Ascending aorta (tissue), 2 donors: ENCODE measurements at regions not wholly inside any gene's neighbourhood (a gene's known extent, or its start where the extent isn't known, plus 50 kb on each side); places are given as distances from the start of the nearest gene placed in this dataset.
"Not testable (repeated sequence)": the region's sequence is repeated elsewhere in the genome, so short reads cannot be mapped to it uniquely, and the experiment has no call there.

Source experiments
- DNase-seq, 2 donors: peaks; one replicate each; pipeline ENCODE4 v3.0.0-alpha.2; 2019; ENCODE audit warnings: low spot score in 2 of 2
- H3K27ac ChIP-seq, 2 donors: fragments of 200-600 bp; sonication (generic); one replicate each; pipeline ENCODE4 v1.5.1; 2016 to 2017; ENCODE audit warnings: mild to moderate bottlenecking in 1 of 2
- H3K27me3 ChIP-seq: fragments of 200-600 bp; sonication (generic); one replicate; pipeline ENCODE4 v1.5.1; 2017
- H3K36me3 ChIP-seq, 2 donors: fragments of 200-600 bp; sonication (generic); one replicate each; pipeline ENCODE4 v1.5.1; 2016
- H3K4me1 ChIP-seq, 2 donors: fragments of 200-600 bp; sonication (generic); one replicate each; pipeline ENCODE4 v1.5.1; 2016 to 2017; ENCODE audit warnings: mild to moderate bottlenecking in 1 of 2
- H3K4me3 ChIP-seq, 2 donors: fragments of 200-600 bp; sonication (generic); one replicate each; pipeline ENCODE4 v1.5.1; 2016 to 2017; ENCODE audit warnings: mild to moderate bottlenecking in 1 of 2
- H3K9me3 ChIP-seq, 2 donors: fragments of 200-600 bp; sonication (generic); one replicate each; pipeline ENCODE4 v1.5.1; 2016
- CTCF ChIP-seq, 3 experiments: fragments of 200-600 bp in 2 of 3; fragments of 450-650 bp in 1 of 3; sonication (generic) in 2 of 3; IDR thresholded peaks; one replicate each; pipeline ENCODE4 v1.5.1; 2016 to 2019; ENCODE audit warnings: antibody characterized with exemption in 3 of 3, mild to moderate bottlenecking in 1 of 3, moderate library complexity in 1 of 3
- intact Hi-C: fragments of 100-400 bp; cut with DNase I; formaldehyde crosslinking; loops from one replicate; pipeline ENCODE4 v1.15.1; 2023

- no peak overlapping the region for H3K4me3 ChIP-seq
- H3K36me3 ChIP-seq, result no peaks in the 10 kb centered on the region
- no peak for TF ChIP-seq CTCF (IDR thresholded peaks at IDR 0.05)
These were observed 107.2 kb upstream of the GBE1 start for GRCh38 chr3:81868597-81868996.

GRCh38 chr3:81867875-81868274 lies 106.4 kb upstream of the GBE1 start:
- no peak overlapping the region for H3K4me3 ChIP-seq
- H3K4me1 ChIP-seq, result no peaks in the 10 kb centered on the region
- intact Hi-C loops, result loop anchor here (10.0 kb wide), 1 partner anchor 203 kb away; no protein-coding TSS in a partner anchor
- H3K27me3 ChIP-seq, result no peaks in the 10 kb centered on the region
- no peak for DNase-seq
- H3K27ac ChIP-seq, result no peak overlapping the region
- H3K36me3 ChIP-seq, result no peaks in the 10 kb centered on the region
- H3K9me3 ChIP-seq, result no peaks in the 10 kb centered on the region
- TF ChIP-seq CTCF (IDR thresholded peaks at IDR 0.05), result no peak

More at GRCh38 chr3:81868597-81868996, 107.2 kb upstream of the GBE1 start:
- Histone ChIP-seq H3K27me3 (no peaks in the 10 kb centered on the region), H3K27ac (no peak overlapping the region), H3K9me3 (no peaks in the 10 kb centered on the region), H3K4me1 (no peaks in the 10 kb centered on the region)
- no peak for DNase-seq
- intact Hi-C loops, result loop anchor here (10.0 kb wide), 1 partner anchor 204 kb away; no protein-coding TSS in a partner anchor

- DNase-seq, H3K4me1 ChIP-seq, H3K9me3 ChIP-seq, H3K27me3 ChIP-seq, H3K27ac ChIP-seq, H3K4me3 ChIP-seq, H3K36me3 ChIP-seq: not testable (repeated sequence)
- intact Hi-C loops, result loop anchor here (10.0 kb wide), 1 partner anchor 200 kb away; no protein-coding TSS in a partner anchor
These were observed 103.7 kb upstream of the GBE1 start for GRCh38 chr3:81865164-81865563.

- Histone ChIP-seq H3K9me3 (no peaks in the 10 kb centered on the region), H3K4me1 (no peaks in the 10 kb centered on the region), H3K27me3 (no peaks in the 10 kb centered on the region), H3K4me3 (no peak overlapping the region), H3K27ac (no peak overlapping the region), H3K36me3 (no peaks in the 10 kb centered on the region)
- TF ChIP-seq CTCF (IDR thresholded peaks at IDR 0.05), result no peak
- DNase-seq, result no peak
- intact Hi-C loops, result loop anchor here (10.0 kb wide), 1 partner anchor 199 kb away; no protein-coding TSS in a partner anchor
These were observed 102.8 kb upstream of the GBE1 start for GRCh38 chr3:81864272-81864671.

GRCh38 chr3:81863756-81864155 lies 102.3 kb upstream of the GBE1 start:
- H3K36me3 ChIP-seq, result no peaks in the 10 kb centered on the region
- no peak for DNase-seq
- H3K4me1 ChIP-seq, result no peaks in the 10 kb centered on the region
- H3K27me3 ChIP-seq, result no peaks in the 10 kb centered on the region
- no peaks in the 10 kb centered on the region for H3K9me3 ChIP-seq
- TF ChIP-seq CTCF (IDR thresholded peaks at IDR 0.05), result no peak
- intact Hi-C loops, result loop anchor here (10.0 kb wide), 1 partner anchor 199 kb away; no protein-coding TSS in a partner anchor
- no peak overlapping the region for H3K27ac ChIP-seq
- no peak overlapping the region for H3K4me3 ChIP-seq

- DNase-seq, result no peak
- Histone ChIP-seq H3K9me3 (no peaks in the 10 kb centered on the region), H3K4me3 (no peak overlapping the region), H3K27me3 (no peaks in the 10 kb centered on the region), H3K27ac (no peak overlapping the region), H3K36me3 (no peaks in the 10 kb centered on the region), H3K4me1 (no peaks in the 10 kb centered on the region)
- intact Hi-C loops, result loop anchor here (10.0 kb wide), 1 partner anchor 197 kb away; no protein-coding TSS in a partner anchor
- TF ChIP-seq CTCF (IDR thresholded peaks at IDR 0.05), result no peak
These were observed 100.1 kb upstream of the GBE1 start for GRCh38 chr3:81861593-81861992.
